ENCODE measurements at regions not wholly inside any gene's neighbourhood (a gene's known extent, or its start where the extent isn't known, plus 50 kb on each side); places are given as distances from the start of the nearest gene placed in this dataset.

DNA sequence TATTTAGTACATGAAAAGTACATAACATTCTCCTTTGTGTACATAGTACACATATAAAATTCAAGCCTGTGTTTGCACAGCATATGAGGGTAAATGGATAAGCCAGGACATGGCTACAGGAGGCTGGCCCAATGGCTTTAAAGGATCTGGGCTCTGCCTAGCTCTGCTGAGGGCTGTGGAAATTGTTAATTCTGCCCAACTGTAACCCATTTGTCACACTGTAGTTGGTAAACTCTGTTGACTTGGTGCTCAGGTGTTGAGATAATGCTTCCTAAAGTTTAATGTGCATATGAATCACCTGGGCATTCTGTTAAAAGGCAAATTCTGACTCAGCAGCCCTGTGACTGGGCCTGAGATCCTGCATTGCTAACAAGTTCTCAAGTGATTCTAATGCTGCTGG is 196.5 kb upstream of the ZPLD1 start:
- H3K27me3 ChIP-seq (ENCODE audit: insufficient read depth, low read length): peaks cover 3% of the 10 kb centered on the region
- H4K20me1 ChIP-seq (ENCODE audit: insufficient read depth, low read length): no peaks in the 10 kb centered on the region
- H3K79me2 ChIP-seq (ENCODE audit: insufficient read depth, low read length): no peaks in the 10 kb centered on the region

DNA sequence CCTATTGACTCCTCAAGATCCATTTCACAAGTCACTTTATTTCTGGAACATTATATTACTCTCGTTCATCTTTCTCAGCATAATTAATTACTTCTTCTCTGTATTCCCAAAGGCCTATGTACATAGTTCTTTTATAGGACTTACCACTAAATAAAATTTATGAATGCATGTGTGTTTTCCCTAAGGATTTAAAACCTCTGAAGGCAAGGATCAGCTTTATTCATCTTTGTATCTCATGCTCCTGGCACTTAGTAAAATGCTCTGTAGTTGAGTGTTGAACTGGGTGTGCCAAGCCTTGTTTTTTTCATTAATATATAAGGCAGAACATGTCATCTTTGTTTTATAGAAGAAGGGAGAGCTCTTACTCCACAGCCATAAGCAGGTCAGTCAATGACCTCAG is 194.1 kb upstream of the ZPLD1 start:
- H3K9me3 ChIP-seq (ENCODE audit: low read depth, low read length): no peaks in the 10 kb centered on the region
- no peaks in the 10 kb centered on the region for H3K4me1 ChIP-seq (ENCODE audit: insufficient read depth, low read length)
- no peaks in the 10 kb centered on the region for H3K79me2 ChIP-seq (ENCODE audit: insufficient read depth, low read length)
- DNase-seq (ENCODE audit: insufficient read length, low spot score, missing footprints): no peak
- no peak overlapping the region for H3K27ac ChIP-seq (ENCODE audit: low read depth, low read length)
- no peaks in the 10 kb centered on the region for H3K27me3 ChIP-seq (ENCODE audit: insufficient read depth, low read length)
- H4K20me1 ChIP-seq (ENCODE audit: insufficient read depth, low read length): no peaks in the 10 kb centered on the region
- H3K4me2 ChIP-seq (ENCODE audit: insufficient read depth, low read length): no peak overlapping the region
- no peak overlapping the region for H3K4me3 ChIP-seq (ENCODE audit: insufficient read depth, low read length)
- no peaks in the 10 kb centered on the region for H3K36me3 ChIP-seq (ENCODE audit: insufficient read depth, low read length)
- no peak overlapping the region for H2AFZ ChIP-seq (ENCODE audit: low read length)
- TF ChIP-seq, protein P1, sequence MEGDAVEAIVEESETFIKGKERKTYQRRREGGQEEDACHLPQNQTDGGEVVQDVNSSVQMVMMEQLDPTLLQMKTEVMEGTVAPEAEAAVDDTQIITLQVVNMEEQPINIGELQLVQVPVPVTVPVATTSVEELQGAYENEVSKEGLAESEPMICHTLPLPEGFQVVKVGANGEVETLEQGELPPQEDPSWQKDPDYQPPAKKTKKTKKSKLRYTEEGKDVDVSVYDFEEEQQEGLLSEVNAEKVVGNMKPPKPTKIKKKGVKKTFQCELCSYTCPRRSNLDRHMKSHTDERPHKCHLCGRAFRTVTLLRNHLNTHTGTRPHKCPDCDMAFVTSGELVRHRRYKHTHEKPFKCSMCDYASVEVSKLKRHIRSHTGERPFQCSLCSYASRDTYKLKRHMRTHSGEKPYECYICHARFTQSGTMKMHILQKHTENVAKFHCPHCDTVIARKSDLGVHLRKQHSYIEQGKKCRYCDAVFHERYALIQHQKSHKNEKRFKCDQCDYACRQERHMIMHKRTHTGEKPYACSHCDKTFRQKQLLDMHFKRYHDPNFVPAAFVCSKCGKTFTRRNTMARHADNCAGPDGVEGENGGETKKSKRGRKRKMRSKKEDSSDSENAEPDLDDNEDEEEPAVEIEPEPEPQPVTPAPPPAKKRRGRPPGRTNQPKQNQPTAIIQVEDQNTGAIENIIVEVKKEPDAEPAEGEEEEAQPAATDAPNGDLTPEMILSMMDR (IDR thresholded peaks at IDR 0.05; ENCODE audit: extremely low read depth, low read depth, low read length): no peak

More for the DNA sequence above, 196.5 kb upstream of the ZPLD1 start:
- H3K4me1 ChIP-seq (ENCODE audit: insufficient read depth, low read length): no peaks in the 10 kb centered on the region
- no peak overlapping the region for H3K4me2 ChIP-seq (ENCODE audit: insufficient read depth, low read length)
- H3K36me3 ChIP-seq (ENCODE audit: insufficient read depth, low read length): no peaks in the 10 kb centered on the region
- no peak for DNase-seq (ENCODE audit: insufficient read length, low spot score, missing footprints)
- H2AFZ ChIP-seq (ENCODE audit: low read length): no peak overlapping the region
- TF ChIP-seq, protein P1 (IDR thresholded peaks at IDR 0.05; ENCODE audit: extremely low read depth, low read depth, low read length): no peak
- no peak overlapping the region for H3K4me3 ChIP-seq (ENCODE audit: insufficient read depth, low read length)
- no peaks in the 10 kb centered on the region for H3K9me3 ChIP-seq (ENCODE audit: low read depth, low read length)
- H3K27ac ChIP-seq (ENCODE audit: low read depth, low read length): no peak overlapping the region

DNA sequence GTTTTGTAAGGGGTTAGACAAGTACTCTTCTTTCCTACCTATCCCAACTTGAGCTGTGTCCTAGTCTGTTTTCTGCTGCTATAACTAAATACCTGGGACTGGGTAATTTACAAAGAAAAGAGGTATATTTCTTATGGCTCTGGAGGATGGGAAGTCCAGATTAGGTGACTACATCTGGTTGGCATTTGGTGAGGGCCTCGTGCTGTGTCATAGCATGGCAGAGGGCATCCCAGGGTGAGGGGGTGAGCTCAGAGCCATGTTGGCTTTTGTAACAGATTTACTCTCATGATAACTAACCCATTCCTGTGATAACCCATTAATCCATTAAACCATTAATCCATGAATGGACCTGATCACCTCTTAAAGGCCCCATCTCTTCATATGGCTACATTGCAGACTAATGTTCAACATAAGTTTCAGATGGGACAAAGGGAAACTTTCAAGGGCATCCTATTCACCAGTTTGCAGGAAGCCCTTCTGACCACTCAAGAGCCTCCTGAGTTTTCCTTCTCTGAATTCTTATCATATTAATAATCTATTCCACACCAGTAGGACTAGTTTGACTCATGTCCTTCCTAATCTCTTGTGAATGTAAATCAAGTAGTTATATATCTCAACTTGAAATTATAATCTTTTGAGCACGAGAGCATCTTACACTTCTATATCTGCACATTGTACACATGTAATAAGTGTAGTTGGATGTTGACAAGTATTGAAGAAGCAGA is 185.7 kb upstream of the ZPLD1 start:
- Histone ChIP-seq H3K36me3 (ENCODE audit: insufficient read depth, low read length) (no peaks in the 10 kb centered on the region), H3K27ac (ENCODE audit: low read depth, low read length) (no peak overlapping the region), H3K4me1 (ENCODE audit: insufficient read depth, low read length) (no peaks in the 10 kb centered on the region), H3K79me2 (ENCODE audit: insufficient read depth, low read length) (no peaks in the 10 kb centered on the region), H3K4me3 (ENCODE audit: insufficient read depth, low read length) (no peak overlapping the region), H3K4me2 (ENCODE audit: insufficient read depth, low read length) (no peak overlapping the region), H2AFZ (ENCODE audit: low read length) (no peak overlapping the region), H3K9me3 (ENCODE audit: low read depth, low read length) (no peaks in the 10 kb centered on the region), H3K27me3 (ENCODE audit: insufficient read depth, low read length) (no peaks in the 10 kb centered on the region), H4K20me1 (ENCODE audit: insufficient read depth, low read length) (no peaks in the 10 kb centered on the region)
- TF ChIP-seq, protein P1 (IDR thresholded peaks at IDR 0.05; ENCODE audit: extremely low read depth, low read depth, low read length): no peak
- no peak for DNase-seq (ENCODE audit: insufficient read length, low spot score, missing footprints)

DNA sequence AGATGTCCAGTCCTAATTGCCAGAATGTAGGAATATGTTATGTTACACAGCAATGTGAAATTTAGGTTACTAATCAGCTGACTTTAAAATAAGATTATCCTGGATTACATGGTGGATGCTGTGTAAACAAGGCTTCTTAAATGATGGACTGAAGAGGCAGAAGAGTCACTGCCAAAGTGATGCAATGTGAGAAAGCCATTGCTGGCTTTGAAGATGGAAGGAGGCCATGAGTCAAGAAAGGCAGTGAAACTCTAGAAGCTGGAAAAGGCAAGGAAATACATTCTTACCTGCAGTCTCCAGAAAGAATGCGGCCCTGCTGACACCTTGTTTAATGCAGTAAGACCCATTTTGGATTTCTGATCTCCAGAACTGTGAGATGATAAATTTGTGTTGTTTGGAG is 179.1 kb upstream of the ZPLD1 start:
- H3K4me2 ChIP-seq (ENCODE audit: insufficient read depth, low read length): no peak overlapping the region
- H3K27me3 ChIP-seq (ENCODE audit: insufficient read depth, low read length): no peaks in the 10 kb centered on the region
- H3K4me1 ChIP-seq (ENCODE audit: insufficient read depth, low read length): no peaks in the 10 kb centered on the region
- no peak overlapping the region for H3K27ac ChIP-seq (ENCODE audit: low read depth, low read length)
- DNase-seq (ENCODE audit: insufficient read length, low spot score, missing footprints): no peak
- H3K36me3 ChIP-seq (ENCODE audit: insufficient read depth, low read length): no peaks in the 10 kb centered on the region
- no peaks in the 10 kb centered on the region for H3K9me3 ChIP-seq (ENCODE audit: low read depth, low read length)
- no peak overlapping the region for H2AFZ ChIP-seq (ENCODE audit: low read length)
- H4K20me1 ChIP-seq (ENCODE audit: insufficient read depth, low read length): no peaks in the 10 kb centered on the region
- no peak overlapping the region for H3K4me3 ChIP-seq (ENCODE audit: insufficient read depth, low read length)
- TF ChIP-seq, protein P1 (IDR thresholded peaks at IDR 0.05; ENCODE audit: extremely low read depth, low read depth, low read length): no peak
- no peaks in the 10 kb centered on the region for H3K79me2 ChIP-seq (ENCODE audit: insufficient read depth, low read length)
